ENCODE measurements at regions not wholly inside any gene's neighbourhood (a gene's known extent, or its start where the extent isn't known, plus 50 kb on each side); places are given as distances from the start of the nearest gene placed in this dataset.

GRCh38 chr7:16189026-16189715 lies 232.2 kb downstream of the CRPPA start:
- TF ChIP-seq CTCF (IDR thresholded peaks at IDR 0.05) (no peak), POLR2AphosphoS5 (IDR thresholded peaks at IDR 0.05; ENCODE audit: low read depth, low read length) (no peak), SIN3A (IDR thresholded peaks at IDR 0.05; ENCODE audit: borderline replicate concordance, insufficient read depth, low read depth, low read length) (no peak), TCF7L2 (IDR thresholded peaks at IDR 0.05; ENCODE audit: low read depth, low read length) (no peak)

Measured in Panc1 (cell line).